ENCODE measurements at regions not wholly inside any gene's neighbourhood (a gene's known extent, or its start where the extent isn't known, plus 50 kb on each side); places are given as distances from the start of the nearest gene placed in this dataset.

DNA sequence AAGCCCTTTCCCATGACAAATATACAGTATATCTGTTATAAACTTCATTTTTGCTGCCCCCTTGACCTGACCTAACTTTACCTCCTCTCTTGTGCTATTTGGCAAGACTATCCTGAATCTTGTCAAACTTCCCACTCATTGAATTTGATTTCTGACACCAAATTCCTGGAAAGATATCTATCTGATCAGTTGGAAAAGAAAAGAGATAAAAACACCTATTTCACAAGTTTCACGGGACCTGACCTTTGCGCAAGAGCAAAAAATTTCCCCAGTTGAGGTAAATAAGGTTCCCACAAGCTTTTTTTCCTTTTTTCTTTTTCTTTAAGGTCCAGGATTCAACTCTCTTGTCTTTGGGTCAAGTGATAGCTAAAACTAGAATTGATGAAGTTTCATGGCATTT, 189.2 kb upstream of the LPP start:
- H3K27ac ChIP-seq = peak overlapping the region in 7 of 8 donors; percentile 48 to 88 (median 73)
- intact Hi-C loops (cut with DNase I; ENCODE audit: low total_unique reads) = no loop called here
- WGBS, 5 donors = 64 to 87% (median 79%) methylated on average over 2 of the region's 2 CpGs
- H3K36me3 ChIP-seq = no peaks in the 10 kb centered on the region
- no peaks in the 10 kb centered on the region for H3K27me3 ChIP-seq (replicated peaks in 1 of 7)
- DNase-seq = no peak
- H3K9me3 ChIP-seq = no peaks in the 10 kb centered on the region
- H3K4me3 ChIP-seq = no peak overlapping the region
- TF ChIP-seq POLR2AphosphoS5 (IDR thresholded peaks at IDR 0.05) (no peak), POLR2A (IDR thresholded peaks at IDR 0.05) (no peak)
- TF ChIP-seq, protein P1, sequence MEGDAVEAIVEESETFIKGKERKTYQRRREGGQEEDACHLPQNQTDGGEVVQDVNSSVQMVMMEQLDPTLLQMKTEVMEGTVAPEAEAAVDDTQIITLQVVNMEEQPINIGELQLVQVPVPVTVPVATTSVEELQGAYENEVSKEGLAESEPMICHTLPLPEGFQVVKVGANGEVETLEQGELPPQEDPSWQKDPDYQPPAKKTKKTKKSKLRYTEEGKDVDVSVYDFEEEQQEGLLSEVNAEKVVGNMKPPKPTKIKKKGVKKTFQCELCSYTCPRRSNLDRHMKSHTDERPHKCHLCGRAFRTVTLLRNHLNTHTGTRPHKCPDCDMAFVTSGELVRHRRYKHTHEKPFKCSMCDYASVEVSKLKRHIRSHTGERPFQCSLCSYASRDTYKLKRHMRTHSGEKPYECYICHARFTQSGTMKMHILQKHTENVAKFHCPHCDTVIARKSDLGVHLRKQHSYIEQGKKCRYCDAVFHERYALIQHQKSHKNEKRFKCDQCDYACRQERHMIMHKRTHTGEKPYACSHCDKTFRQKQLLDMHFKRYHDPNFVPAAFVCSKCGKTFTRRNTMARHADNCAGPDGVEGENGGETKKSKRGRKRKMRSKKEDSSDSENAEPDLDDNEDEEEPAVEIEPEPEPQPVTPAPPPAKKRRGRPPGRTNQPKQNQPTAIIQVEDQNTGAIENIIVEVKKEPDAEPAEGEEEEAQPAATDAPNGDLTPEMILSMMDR (IDR thresholded peaks at IDR 0.05 in 8 of 11, conservative IDR thresholded peaks at IDR 0.05 in 3 of 11) = no peak
- peaks cover 0 to 78% (median 14%) of the 10 kb centered on the region in 6 donors for H3K4me1 ChIP-seq

DNA sequence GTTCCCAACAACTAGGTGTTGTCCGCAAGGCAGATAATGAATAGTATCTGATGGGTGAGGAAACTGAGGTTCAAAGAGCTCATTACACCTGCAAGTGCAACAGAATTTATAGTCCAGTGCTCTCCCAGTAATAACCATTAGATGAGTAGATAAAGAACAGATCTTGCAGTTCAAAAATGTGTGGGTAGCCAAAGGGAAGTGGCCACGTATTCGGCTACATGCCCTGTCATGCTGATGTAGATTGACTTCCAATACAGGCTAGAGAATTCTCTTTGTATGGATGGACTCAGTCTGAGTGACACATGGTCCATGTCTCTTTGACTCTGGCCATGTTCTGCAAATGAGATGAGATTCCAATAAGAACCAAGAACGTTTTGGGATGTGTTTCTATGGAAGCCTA, 187.9 kb upstream of the LPP start:
- H3K4me1 ChIP-seq = peaks cover 0 to 80% (median 14%) of the 10 kb centered on the region in 6 donors

DNA sequence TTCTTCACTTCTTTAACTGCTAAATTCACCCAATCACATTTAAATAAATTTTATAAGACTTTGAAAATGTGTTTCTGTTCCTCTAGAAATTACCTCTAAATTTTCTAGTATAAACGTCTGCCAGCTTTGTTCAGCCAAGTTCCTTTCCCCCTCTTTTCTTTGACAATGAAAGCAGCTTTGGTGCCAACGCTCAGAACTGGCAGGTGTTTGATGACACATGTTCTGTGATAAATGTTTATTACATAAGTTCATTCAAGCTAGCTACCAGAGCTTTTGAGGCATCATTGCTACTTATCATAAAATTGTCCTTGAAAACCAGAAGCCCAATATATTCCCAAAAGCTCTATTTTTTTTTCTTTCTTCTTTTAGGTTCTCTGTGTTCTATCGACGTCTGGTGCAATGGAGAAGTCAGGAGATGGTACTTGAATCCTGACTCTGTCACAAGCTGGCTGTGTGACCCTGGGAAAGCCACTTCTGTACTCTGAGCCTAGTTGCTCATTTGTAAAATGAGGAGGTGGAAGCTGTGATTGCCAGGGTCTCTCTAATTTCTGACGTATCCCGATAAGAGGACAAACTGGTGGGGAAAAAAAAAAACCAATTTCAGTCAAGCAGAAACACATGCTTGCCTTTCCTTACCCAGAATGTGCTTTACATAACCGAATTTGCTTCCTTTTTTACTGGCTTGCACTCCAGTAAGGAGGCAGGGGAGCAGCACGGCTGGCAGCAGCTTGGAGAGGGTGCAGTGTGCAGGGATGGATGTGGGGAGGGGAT, 187.1 kb upstream of the LPP start:
- TF ChIP-seq POLR2A (IDR thresholded peaks at IDR 0.05) (no peak), POLR2AphosphoS5 (IDR thresholded peaks at IDR 0.05) (no peak)
- TF ChIP-seq, protein P1 (IDR thresholded peaks at IDR 0.05 in 8 of 11, conservative IDR thresholded peaks at IDR 0.05 in 3 of 11) = no peak

More for the DNA sequence above, 187.9 kb upstream of the LPP start:
- no peaks in the 10 kb centered on the region for H3K27me3 ChIP-seq (replicated peaks in 1 of 7)
- H3K27ac ChIP-seq = peak overlapping the region in 6 of 8 donors; percentile 15 to 88 (median 78)
- peak overlapping the region in 1 of 8 donors; percentile 9 for H3K4me3 ChIP-seq
- no peaks in the 10 kb centered on the region for H3K9me3 ChIP-seq
- DNase-seq = no peak
- no peaks in the 10 kb centered on the region for H3K36me3 ChIP-seq
- WGBS, 5 donors = 47 to 68% (median 64%) methylated on average over 4 of the region's 4 CpGs
- intact Hi-C loops (cut with DNase I; ENCODE audit: low total_unique reads) = no loop called here
- TF ChIP-seq, protein P1 (IDR thresholded peaks at IDR 0.05 in 8 of 11, conservative IDR thresholded peaks at IDR 0.05 in 3 of 11) = no peak
- TF ChIP-seq POLR2A (IDR thresholded peaks at IDR 0.05) (no peak), POLR2AphosphoS5 (IDR thresholded peaks at IDR 0.05) (no peak)

GRCh38 chr3:187967993-187968392, 186.0 kb upstream of the LPP start:
- Histone ChIP-seq H3K4me1 (peaks cover 0 to 68% (median 12%) of the 10 kb centered on the region in 6 donors), H3K4me3 (no peak overlapping the region), H3K36me3 (no peaks in the 10 kb centered on the region), H3K27ac (peak overlapping the region in 3 of 8 donors; percentile 39 to 88 (median 77)), H3K9me3 (no peaks in the 10 kb centered on the region), H3K27me3 (replicated peaks in 1 of 7) (no peaks in the 10 kb centered on the region)
- 69 to 77% (median 73%) methylated on average over 5 of the region's 5 CpGs for WGBS, 5 donors
- no peak for TF ChIP-seq POLR2AphosphoS5 (IDR thresholded peaks at IDR 0.05)
- TF ChIP-seq, protein P1 (IDR thresholded peaks at IDR 0.05 in 8 of 11, conservative IDR thresholded peaks at IDR 0.05 in 3 of 11) = no peak
- no peak for TF ChIP-seq POLR2A (IDR thresholded peaks at IDR 0.05)
- DNase-seq = no peak
- intact Hi-C loops (cut with DNase I; ENCODE audit: low total_unique reads) = no loop called here

More for the DNA sequence above, 187.1 kb upstream of the LPP start:
- no peak overlapping the region for H3K4me3 ChIP-seq
- DNase-seq = no peak
- H3K4me1 ChIP-seq = peaks cover 0 to 80% (median 14%) of the 10 kb centered on the region in 6 donors
- H3K27ac ChIP-seq = peak overlapping the region in 5 of 8 donors; percentile 66 to 88 (median 82)
- no peaks in the 10 kb centered on the region for H3K27me3 ChIP-seq (replicated peaks in 1 of 7)
- H3K36me3 ChIP-seq = no peaks in the 10 kb centered on the region
- WGBS, 5 donors = 39 to 51% (median 49%) methylated on average over 8 of the region's 8 CpGs
- no peaks in the 10 kb centered on the region for H3K9me3 ChIP-seq
- intact Hi-C loops (cut with DNase I; ENCODE audit: low total_unique reads) = no loop called here

Measured in spleen (tissue), 11 donors.